Endothelial cell of umbilical vein (primary cell): ENCODE measurements at regions not wholly inside any gene's neighbourhood (a gene's known extent, or its start where the extent isn't known, plus 50 kb on each side); places are given as distances from the start of the nearest gene placed in this dataset.
A peak's percentile ranks its signal among the peaks of the same experiment; 100 is the strongest.
"Not testable (repeated sequence)": the region's sequence is repeated elsewhere in the genome, so short reads cannot be mapped to it uniquely, and the experiment has no call there.

ENCODE experiments used
- BruUV-seq: library from RNA; stranded (reverse); fragments of 400-500 nt; replicated peaks from 2 replicates; lab custom pipeline; 2021; lab: Mats Ljungman, UMichigan
- CTCF ChIA-PET: fragments of 300-600, 350-600 bp; sonication (Branson Sonifier 250); formaldehyde crosslinking; loops from one replicate; lab custom pipeline; 2021; ENCODE audit warnings: antibody characterized with exemption, inconsistent platforms; lab: Charles Lee
- POLR2A ChIA-PET: fragments of 300-600, 350-600 bp; sonication (Branson Sonifier 250); formaldehyde crosslinking; loops from one replicate; lab custom pipeline; 2021; ENCODE audit warnings: antibody characterized with exemption, inconsistent platforms; lab: Charles Lee
- DNase-seq: peaks from one replicate; pipeline ENCODE4 v3.0.0-alpha.2; 2011; ENCODE audit warnings: low read depth, low spot score
- FAIRE-seq: peaks from 2 replicates; lab custom pipeline; 2011; peaks lifted over from hg19 to GRCh38; lab: Jason Lieb, UNC
- H2AFZ ChIP-seq: 2 replicates; pipeline ENCODE4 v1.6.0; 2012; ENCODE audit warnings: low read depth, low read length, control low read depth, inconsistent platforms
- H3K27ac ChIP-seq: 2 replicates; pipeline ENCODE4 v1.5.1; 2011; ENCODE audit warnings: low read depth, mild to moderate bottlenecking, control low read depth, low read length, moderate library complexity; ENCODE audit not compliant: insufficient read depth
- H3K27me3 ChIP-seq, 2 experiments: 2 replicates each; pipeline versions ENCODE4 v1.6.0 to v1.6.1; 2011; ENCODE audit warnings: low read length in 2 of 2, mixed read lengths in 1 of 2; ENCODE audit not compliant: control insufficient read depth in 2 of 2, insufficient read depth in 2 of 2
- H3K36me3 ChIP-seq, 2 experiments: 2 replicates in 1 of 2; 3 replicates in 1 of 2; pipeline ENCODE4 v1.5.1; 2011; ENCODE audit warnings: low read length in 2 of 2, mild to moderate bottlenecking in 1 of 2, moderate library complexity in 1 of 2; ENCODE audit not compliant: control insufficient read depth in 2 of 2, insufficient read depth in 2 of 2; ENCODE audit errors: extremely low read depth in 1 of 2
- H3K4me1 ChIP-seq: 3 replicates; pipeline ENCODE4 v1.5.1; 2011; ENCODE audit warnings: mild to moderate bottlenecking, low read length; ENCODE audit not compliant: control insufficient read depth, insufficient read depth; ENCODE audit errors: extremely low read depth
- H3K4me2 ChIP-seq: 2 replicates; pipeline ENCODE4 v1.6.1; 2011; ENCODE audit warnings: low read length, control low read depth, mixed read lengths; ENCODE audit not compliant: insufficient read depth
- H3K4me3 ChIP-seq, 3 experiments: fragments of 200-600 bp in 1 of 3; sonication (generic), shearing (Covaris generic) in 1 of 3; replicated peaks in 1 of 3; 2 replicates each; pipeline ENCODE4 v1.5.1; 2011 to 2016; ENCODE audit warnings: control low read depth in 3 of 3, low read length in 3 of 3, mild to moderate bottlenecking in 2 of 3, inconsistent platforms in 1 of 3, low read depth in 1 of 3, moderate library complexity in 1 of 3; ENCODE audit not compliant: insufficient read depth in 1 of 3
- H3K79me2 ChIP-seq: 2 replicates; pipeline ENCODE4 v1.6.0; 2012; ENCODE audit warnings: low read length, inconsistent platforms; ENCODE audit not compliant: control insufficient read depth, insufficient read depth
- H3K9ac ChIP-seq: replicated peaks from 2 replicates; pipeline ENCODE3; 2011; ENCODE audit warnings: low read length, control low read depth; ENCODE audit not compliant: insufficient read depth; ENCODE audit errors: extremely low read depth
- H3K9me1 ChIP-seq: replicated peaks from 3 replicates; pipeline ENCODE4 v1.6.0; 2011; ENCODE audit warnings: mild to moderate bottlenecking, low read length; ENCODE audit not compliant: control insufficient read depth, insufficient read depth; ENCODE audit errors: extremely low read depth
- H3K9me3 ChIP-seq: replicated peaks from 2 replicates; pipeline ENCODE4 v1.5.1; 2012; ENCODE audit warnings: low read length, inconsistent platforms; ENCODE audit not compliant: control insufficient read depth, insufficient read depth
- H4K20me1 ChIP-seq: replicated peaks from 2 replicates; pipeline ENCODE3; 2011; ENCODE audit warnings: mild to moderate bottlenecking, low read length; ENCODE audit not compliant: control insufficient read depth, insufficient read depth; ENCODE audit errors: extremely low read depth
- CTCF ChIP-seq, 2 donors: IDR thresholded peaks; 1 replicate in 1 of 2; 2 replicates in 1 of 2; pipeline ENCODE4 v1.5.1; 2011; ENCODE audit warnings: low read length in 2 of 2, mild to moderate bottlenecking in 2 of 2, moderate library complexity in 2 of 2, control low read depth in 1 of 2, inconsistent platforms in 1 of 2, low read depth in 1 of 2; ENCODE audit not compliant: insufficient read depth in 1 of 2; ENCODE audit errors: extremely low read depth in 1 of 2
- EZH2 ChIP-seq: IDR thresholded peaks from 2 replicates; pipeline ENCODE4 v1.6.1; 2012; ENCODE audit warnings: borderline replicate concordance, low read depth, mild to moderate bottlenecking, moderate library complexity, low read length, inconsistent platforms; ENCODE audit not compliant: severe bottlenecking
- FOS ChIP-seq: IDR thresholded peaks from 2 replicates; pipeline ENCODE4 v1.6.1; 2011; ENCODE audit warnings: mild to moderate bottlenecking, low read length, moderate library complexity, borderline replicate concordance; ENCODE audit not compliant: insufficient read depth
- GATA2 ChIP-seq: IDR thresholded peaks from 2 replicates; pipeline ENCODE4 v1.7.0; 2011; ENCODE audit warnings: low read depth, mild to moderate bottlenecking, moderate library complexity, mixed read lengths, low read length; ENCODE audit not compliant: insufficient read length, insufficient read depth
- JUN ChIP-seq: IDR thresholded peaks from 2 replicates; pipeline ENCODE4 v1.6.1; 2011; ENCODE audit warnings: borderline replicate concordance, low read depth; ENCODE audit not compliant: insufficient read length, insufficient read depth
- MAX ChIP-seq: IDR thresholded peaks from 2 replicates; pipeline ENCODE4 v1.6.1; 2011; ENCODE audit not compliant: insufficient read depth, insufficient read length
- MYC ChIP-seq: IDR thresholded peaks from one replicate; pipeline ENCODE4 v1.6.1; 2011; ENCODE audit warnings: mild to moderate bottlenecking, low read depth, low read length
- POLR2A ChIP-seq: IDR thresholded peaks from 2 replicates; pipeline ENCODE4 v1.6.1; 2012; ENCODE audit warnings: low read depth, mild to moderate bottlenecking, control low read depth, low read length
- POLR2AphosphoS5 ChIP-seq: IDR thresholded peaks from 2 replicates; pipeline ENCODE4 v1.6.1; 2012; ENCODE audit warnings: low read depth, mild to moderate bottlenecking, control low read depth, low read length, moderate library complexity; ENCODE audit not compliant: insufficient read depth
- dilution Hi-C: fragments of 300-500 bp; cut with MboI; formaldehyde crosslinking; loops from one replicate; pipeline ENCODE4 v1.15.0; 2019; ENCODE audit warnings: low sequenced_read_pairs; ENCODE audit not compliant: extremely low pct_ligation_motif_present
- intact Hi-C: fragments of 100-400 bp; cut with micrococcal nuclease; formaldehyde crosslinking; loops from one replicate; pipeline ENCODE4 v1.10.0; 2022

GRCh38 chrX:69424161-69424560 lies 80.0 kb upstream of the NALF2 start:
- no peaks in the 10 kb centered on the region for H3K9me1 ChIP-seq
- H4K20me1 ChIP-seq, result no peaks in the 10 kb centered on the region
- no peaks in the 10 kb centered on the region for H3K36me3 ChIP-seq
- H3K27ac ChIP-seq, result no peak overlapping the region
- no peak overlapping the region for H3K4me2 ChIP-seq
- dilution Hi-C loops (no loop called here), intact Hi-C loops (loop anchor here (5.0 kb wide), 2 partner anchors 608 to 673 kb away; no protein-coding TSS in a partner anchor)
- BruUV-seq, result no TSS peak
- no peaks in the 10 kb centered on the region for H3K9me3 ChIP-seq
- H3K4me1 ChIP-seq, result no peaks in the 10 kb centered on the region
- FAIRE-seq, result peak; percentile 70
- POLR2A ChIA-PET, result no interaction called here
- no peak overlapping the region for H3K9ac ChIP-seq
- H2AFZ ChIP-seq, result no peak overlapping the region
- CTCF ChIA-PET, result interaction anchor here (0.7 to 1.8 kb wide), 15 partner anchors 8 to 881 kb away, joined by 3 to 35 read pairs (median 4); partner anchors contain the start of gene IGBP1
- H3K79me2 ChIP-seq, result no peaks in the 10 kb centered on the region
- TF ChIP-seq POLR2A (no peak), JUN (no peak), MAX (no peak), MYC (no peak), CTCF (IDR thresholded peaks at IDR 0.05; ENCODE audit: extremely low read depth in 1 of 2, insufficient read depth in 1 of 2, low read depth in 1 of 2, low read length in 2 of 2) (no peak), FOS (no peak), EZH2 (no peak), GATA2 (no peak), POLR2AphosphoS5 (no peak)
- no peak overlapping the region for H3K4me3 ChIP-seq
- peak; percentile 3 for DNase-seq
- no peaks in the 10 kb centered on the region for H3K27me3 ChIP-seq

- H3K79me2 ChIP-seq, DNase-seq, H3K27ac ChIP-seq, POLR2A ChIA-PET, H2AFZ ChIP-seq, H3K4me2 ChIP-seq, CTCF ChIA-PET, H3K27me3 ChIP-seq, H3K36me3 ChIP-seq, H3K9me1 ChIP-seq, H3K9me3 ChIP-seq, H4K20me1 ChIP-seq, dilution Hi-C loops, FAIRE-seq, H3K4me3 ChIP-seq, H3K4me1 ChIP-seq, H3K9ac ChIP-seq, BruUV-seq: not testable (repeated sequence)
- intact Hi-C loops, result loop anchor here (5.0 kb wide), 2 partner anchors 610 to 675 kb away; no protein-coding TSS in a partner anchor
Observed at GRCh38 chrX:69422208-69422607, 81.9 kb upstream of the NALF2 start.
